Lung (tissue), 11 donors: ENCODE measurements at regions not wholly inside any gene's neighbourhood (a gene's known extent, or its start where the extent isn't known, plus 50 kb on each side); places are given as distances from the start of the nearest gene placed in this dataset.
A peak's percentile ranks its signal among the peaks of the same experiment; 100 is the strongest.

Experiments
- ATAC-seq: fragments of 200-7000 bp; cut with Tn5 transposase; one replicate; pipeline ENCODE4 v1.9.1; 2020; ENCODE audit warnings: moderate number of reproducible peaks; ENCODE audit not compliant: insufficient read depth, low FRiP score
- DNase-seq, 3 donors: peaks; one replicate each; pipeline ENCODE4 v3.0.0-alpha.2; 2013 to 2017
- H3K27ac ChIP-seq, 2 donors: one replicate each; pipeline ENCODE4 v1.5.1; 2013; ENCODE audit warnings: mild to moderate bottlenecking in 2 of 2, moderate library complexity in 2 of 2, control low read depth in 1 of 2, inconsistent platforms in 1 of 2, low read depth in 1 of 2, low read length in 1 of 2
- H3K27me3 ChIP-seq, 3 donors: one replicate each; pipeline ENCODE4 v1.5.1; 2013; ENCODE audit warnings: low read length in 2 of 3; ENCODE audit not compliant: control insufficient read depth in 3 of 3, insufficient read depth in 3 of 3
- H3K36me3 ChIP-seq, 4 donors: one replicate each; pipeline ENCODE4 v1.5.1; 2013; ENCODE audit warnings: low read length in 4 of 4, mild to moderate bottlenecking in 1 of 4, moderate library complexity in 1 of 4; ENCODE audit not compliant: control insufficient read depth in 4 of 4, insufficient read depth in 4 of 4
- H3K4me1 ChIP-seq, 5 donors: one replicate each; pipeline ENCODE4 v1.5.1; 2013; ENCODE audit warnings: low read length in 5 of 5, mild to moderate bottlenecking in 2 of 5, moderate library complexity in 1 of 5; ENCODE audit not compliant: control insufficient read depth in 5 of 5, insufficient read depth in 5 of 5
- H3K4me3 ChIP-seq: one replicate; pipeline ENCODE4 v1.5.1; 2013; ENCODE audit warnings: mild to moderate bottlenecking, control low read depth, moderate library complexity
- H3K9ac ChIP-seq, 2 donors: one replicate each; pipeline ENCODE4 v1.5.1; 2013; ENCODE audit warnings: low read length in 2 of 2, control low read depth in 1 of 2; ENCODE audit not compliant: insufficient read depth in 1 of 2
- H3K9me3 ChIP-seq, 4 donors: one replicate each; pipeline ENCODE4 v1.5.1; 2013; ENCODE audit warnings: low read length in 3 of 4, mild to moderate bottlenecking in 1 of 4, moderate library complexity in 1 of 4; ENCODE audit not compliant: control insufficient read depth in 4 of 4, insufficient read depth in 3 of 4
- CTCF ChIP-seq: IDR thresholded peaks from 2 replicates; pipeline ENCODE4 v1.5.1; 2012; ENCODE audit warnings: mild to moderate bottlenecking; ENCODE audit errors: control extremely low read depth, extremely low read depth
- WGBS, 2 donors: extraction: QIAGEN DNeasy Blood & Tissue Kit; methylation state at CpG; one replicate each; pipeline ENCODE4 v1.1.7; 2013; 5-methylcytosine and 5-hydroxymethylcytosine counted together
- donor health status: control.
- donor health status: control.
- donor health status: Bipolar disorder and iron deficiency.
- donor health status: healthy.
- donor health status: DM: yes; HTN: yes; CAD: no.

- 95 to 98% methylated on average over 2 of the region's 2 CpGs for whole genome bisulfite sequencing, 2 donors
- TF ChIP-seq CTCF, result no peak
- H3K27ac ChIP-seq, result no peak overlapping the region
- DNase-seq (no peak), ATAC-seq (no peak)
- H3K4me3 ChIP-seq, result no peak overlapping the region
- peaks cover 0 to 14% (median 1%) of the 10 kb centered on the region in 5 donors for H3K4me1 ChIP-seq
- H3K9ac ChIP-seq, result no peak overlapping the region
- no peaks in the 10 kb centered on the region for H3K27me3 ChIP-seq
- peaks cover 0 to 5% (median 0%) of the 10 kb centered on the region in 4 donors for H3K9me3 ChIP-seq
- no peaks in the 10 kb centered on the region for H3K36me3 ChIP-seq
These were observed 203.8 kb downstream of the AUH start for GRCh38 chr9:91157883-91158282.

GRCh38 chr9:91158286-91158685 is 203.4 kb downstream of the AUH start:
- H3K27ac ChIP-seq, result no peak overlapping the region
- no peaks in the 10 kb centered on the region for H3K36me3 ChIP-seq
- no peak overlapping the region for H3K9ac ChIP-seq
- no peak for ATAC-seq
- no peaks in the 10 kb centered on the region for H3K27me3 ChIP-seq
- TF ChIP-seq CTCF, result no peak
- DNase-seq, result no peak
- H3K9me3 ChIP-seq, result peaks cover 0 to 5% (median 0%) of the 10 kb centered on the region in 4 donors
- peaks cover 0 to 16% (median 4%) of the 10 kb centered on the region in 5 donors for H3K4me1 ChIP-seq
- no peak overlapping the region for H3K4me3 ChIP-seq
- 81 to 98% methylated on average over 6 of the region's 6 CpGs for WGBS, 2 donors

- DNase-seq (no peak), ATAC-seq (no peak)
- Histone ChIP-seq H3K4me3 (no peak overlapping the region), H3K9ac (no peak overlapping the region), H3K27ac (no peak overlapping the region), H3K27me3 (no peaks in the 10 kb centered on the region), H3K4me1 (peaks cover 0 to 16% (median 6%) of the 10 kb centered on the region in 5 donors), H3K9me3 (peaks cover 0 to 5% (median 0%) of the 10 kb centered on the region in 4 donors), H3K36me3 (no peaks in the 10 kb centered on the region)
- WGBS, 2 donors, result 91% methylated on average over 3 of the region's 3 CpGs
- no peak for TF ChIP-seq CTCF
These were observed 202.8 kb downstream of the AUH start for GRCh38 chr9:91158946-91159345.

GRCh38 chr9:91159664-91160121 is 202.0 kb downstream of the AUH start:
- peak; percentile 41 to 71 (median 56) for DNase-seq
- Histone ChIP-seq H3K4me1 (peaks cover 0 to 16% (median 6%) of the 10 kb centered on the region in 5 donors), H3K9me3 (peaks cover 0 to 5% (median 0%) of the 10 kb centered on the region in 4 donors), H3K36me3 (no peaks in the 10 kb centered on the region), H3K4me3 (no peak overlapping the region), H3K27me3 (no peaks in the 10 kb centered on the region), H3K9ac (no peak overlapping the region), H3K27ac (peak overlapping the region in 1 of 2 donors; percentile 33)
- ATAC-seq, result peak; percentile 35
- 51 to 89% methylated on average over 27 of the region's 27 CpGs for WGBS, 2 donors
- TF ChIP-seq CTCF, result no peak
